WTC11 (cell line): ENCODE measurements at regions not wholly inside any gene's neighbourhood (a gene's known extent, or its start where the extent isn't known, plus 50 kb on each side); places are given as distances from the start of the nearest gene placed in this dataset.

Source experiments
- ATF1 ChIP-seq: sonication (generic); formaldehyde crosslinking; IDR thresholded peaks from 2 replicates; pipeline ENCODE4 v1.8.1; 2023; ENCODE audit warnings: mild to moderate bottlenecking, moderate library complexity, missing genetic modification reagents
- ATF6 ChIP-seq: sonication (generic); formaldehyde crosslinking; IDR thresholded peaks from 2 replicates; pipeline ENCODE4 v1.8.1; 2023; ENCODE audit warnings: mild to moderate bottlenecking, missing genetic modification reagents
- CTCF ChIP-seq: fragments of 200-600 bp; IDR thresholded peaks from 2 replicates; pipeline ENCODE4 v1.8.0; 2022; ENCODE audit warnings: antibody characterized with exemption
- E2F1 ChIP-seq: sonication (generic); formaldehyde crosslinking; IDR thresholded peaks from 2 replicates; pipeline ENCODE4 v1.8.0; 2022; ENCODE audit warnings: mild to moderate bottlenecking, missing genetic modification reagents
- FOXP4 ChIP-seq: sonication (generic); formaldehyde crosslinking; IDR thresholded peaks from 2 replicates; pipeline ENCODE4 v1.8.0; 2022; ENCODE audit warnings: mild to moderate bottlenecking, missing genetic modification reagents
- MAX ChIP-seq: sonication (generic); formaldehyde crosslinking; IDR thresholded peaks from 2 replicates; pipeline ENCODE4 v1.8.0; 2022; ENCODE audit warnings: mild to moderate bottlenecking, missing genetic modification reagents
- TEAD4 ChIP-seq: sonication (generic); formaldehyde crosslinking; IDR thresholded peaks from 2 replicates; pipeline ENCODE4 v1.8.0; 2022; ENCODE audit warnings: mild to moderate bottlenecking, missing genetic modification reagents
- USF2 ChIP-seq: sonication (generic); formaldehyde crosslinking; IDR thresholded peaks from 2 replicates; pipeline ENCODE4 v1.8.1; 2023; ENCODE audit warnings: mild to moderate bottlenecking, missing genetic modification reagents, moderate library complexity
- ZNF121 ChIP-seq: sonication (generic); formaldehyde crosslinking; IDR thresholded peaks from 2 replicates; pipeline ENCODE4 v1.8.0; 2023; ENCODE audit warnings: missing genetic modification reagents

- no peak for TF ChIP-seq USF2 (CRISPR knock-in tag)
- TF ChIP-seq CTCF: no peak
- no peak for TF ChIP-seq FOXP4 (CRISPR knock-in tag)
- TF ChIP-seq TEAD4 (CRISPR knock-in tag): no peak
- TF ChIP-seq ATF1 (CRISPR knock-in tag): no peak
- TF ChIP-seq ATF6 (CRISPR knock-in tag): no peak
- no peak for TF ChIP-seq E2F1
- TF ChIP-seq MAX (CRISPR knock-in tag): no peak
- no peak for TF ChIP-seq ZNF121 (CRISPR knock-in tag)
Observed at GRCh38 chr9:80292231-80292630, 720.5 kb downstream of the TLE4 start.
